Calu3 (cell line): ENCODE measurements at regions not wholly inside any gene's neighbourhood (a gene's known extent, or its start where the extent isn't known, plus 50 kb on each side); places are given as distances from the start of the nearest gene placed in this dataset.
"Not testable (repeated sequence)": the region's sequence is repeated elsewhere in the genome, so short reads cannot be mapped to it uniquely, and the experiment has no call there.

Source experiments
- BruUV-seq: library from RNA; stranded (reverse); fragments of 400-500 nt; replicated peaks from 2 replicates; lab custom pipeline; 2021; lab: Mats Ljungman, UMichigan
- CTCF ChIA-PET: fragments of 300-600 bp; sonication (Branson Sonifier 250); formaldehyde crosslinking; loops from one replicate; lab custom pipeline; 2022; ENCODE audit warnings: antibody characterized with exemption; lab: Charles Lee
- DNase-seq: peaks from one replicate; pipeline ENCODE4 v3.0.0; 2022
- H3K27ac Mint-ChIP-seq: one replicate; pipeline ENCODE4 v1.8.0; 2022; ENCODE audit warnings: mixed read lengths; ENCODE audit not compliant: unreplicated experiment
- H3K27me3 Mint-ChIP-seq: one replicate; pipeline ENCODE4 v1.8.0; 2022; ENCODE audit warnings: mixed read lengths; ENCODE audit not compliant: unreplicated experiment
- H3K36me3 Mint-ChIP-seq: one replicate; pipeline ENCODE4 v1.8.0; 2022; ENCODE audit warnings: mild to moderate bottlenecking, moderate library complexity, mixed read lengths; ENCODE audit not compliant: insufficient read depth, unreplicated experiment
- H3K4me1 Mint-ChIP-seq: one replicate; pipeline ENCODE4 v1.8.0; 2022; ENCODE audit warnings: mild to moderate bottlenecking, low read depth, mixed read lengths; ENCODE audit not compliant: unreplicated experiment
- H3K4me3 Mint-ChIP-seq: one replicate; pipeline ENCODE4 v1.8.0; 2022; ENCODE audit warnings: mild to moderate bottlenecking, low read depth, moderate library complexity, mixed read lengths; ENCODE audit not compliant: unreplicated experiment
- H3K9me3 Mint-ChIP-seq: one replicate; pipeline ENCODE4 v1.8.0; 2022; ENCODE audit warnings: low read depth, mixed read lengths; ENCODE audit not compliant: unreplicated experiment
- intact Hi-C: fragments of 100-400 bp; cut with micrococcal nuclease; formaldehyde crosslinking; loops from one replicate; pipeline ENCODE4 v1.10.0; 2022; ENCODE audit not compliant: unreplicated experiment
- TF ChIP-seq, protein P1 (sequence below): fragments of 200-600 bp; IDR thresholded peaks from one replicate; pipeline ENCODE4 v1.8.0; 2022; ENCODE audit warnings: antibody characterized with exemption; ENCODE audit not compliant: unreplicated experiment

GRCh38 chr17:72191921-72192799 is 71.3 kb downstream of the SOX9 start:
- DNase-seq, result no peak
- TF ChIP-seq, protein P1, sequence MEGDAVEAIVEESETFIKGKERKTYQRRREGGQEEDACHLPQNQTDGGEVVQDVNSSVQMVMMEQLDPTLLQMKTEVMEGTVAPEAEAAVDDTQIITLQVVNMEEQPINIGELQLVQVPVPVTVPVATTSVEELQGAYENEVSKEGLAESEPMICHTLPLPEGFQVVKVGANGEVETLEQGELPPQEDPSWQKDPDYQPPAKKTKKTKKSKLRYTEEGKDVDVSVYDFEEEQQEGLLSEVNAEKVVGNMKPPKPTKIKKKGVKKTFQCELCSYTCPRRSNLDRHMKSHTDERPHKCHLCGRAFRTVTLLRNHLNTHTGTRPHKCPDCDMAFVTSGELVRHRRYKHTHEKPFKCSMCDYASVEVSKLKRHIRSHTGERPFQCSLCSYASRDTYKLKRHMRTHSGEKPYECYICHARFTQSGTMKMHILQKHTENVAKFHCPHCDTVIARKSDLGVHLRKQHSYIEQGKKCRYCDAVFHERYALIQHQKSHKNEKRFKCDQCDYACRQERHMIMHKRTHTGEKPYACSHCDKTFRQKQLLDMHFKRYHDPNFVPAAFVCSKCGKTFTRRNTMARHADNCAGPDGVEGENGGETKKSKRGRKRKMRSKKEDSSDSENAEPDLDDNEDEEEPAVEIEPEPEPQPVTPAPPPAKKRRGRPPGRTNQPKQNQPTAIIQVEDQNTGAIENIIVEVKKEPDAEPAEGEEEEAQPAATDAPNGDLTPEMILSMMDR, result no peak
- Mint-ChIP-seq H3K36me3 (no peaks in the 10 kb centered on the region), H3K27me3 (no peaks in the 10 kb centered on the region), H3K9me3 (peaks cover 6% of the 10 kb centered on the region), H3K4me3 (no peak overlapping the region), H3K27ac (no peak overlapping the region), H3K4me1 (no peaks in the 10 kb centered on the region)
- CTCF ChIA-PET, result no interaction called here
- BruUV-seq, result no TSS peak
- intact Hi-C loops, result no loop called here

- Mint-ChIP-seq H3K27me3 (no peaks in the 10 kb centered on the region), H3K27ac (no peak overlapping the region), H3K36me3 (no peaks in the 10 kb centered on the region), H3K9me3 (peaks cover 6% of the 10 kb centered on the region), H3K4me3 (no peak overlapping the region), H3K4me1 (no peaks in the 10 kb centered on the region)
- BruUV-seq, result no TSS peak
- intact Hi-C loops, result no loop called here
- CTCF ChIA-PET, result no interaction called here
- TF ChIP-seq, protein P1, result no peak
- no peak for DNase-seq
Observed at GRCh38 chr17:72192800-72193192, 72.0 kb downstream of the SOX9 start.

DNA sequence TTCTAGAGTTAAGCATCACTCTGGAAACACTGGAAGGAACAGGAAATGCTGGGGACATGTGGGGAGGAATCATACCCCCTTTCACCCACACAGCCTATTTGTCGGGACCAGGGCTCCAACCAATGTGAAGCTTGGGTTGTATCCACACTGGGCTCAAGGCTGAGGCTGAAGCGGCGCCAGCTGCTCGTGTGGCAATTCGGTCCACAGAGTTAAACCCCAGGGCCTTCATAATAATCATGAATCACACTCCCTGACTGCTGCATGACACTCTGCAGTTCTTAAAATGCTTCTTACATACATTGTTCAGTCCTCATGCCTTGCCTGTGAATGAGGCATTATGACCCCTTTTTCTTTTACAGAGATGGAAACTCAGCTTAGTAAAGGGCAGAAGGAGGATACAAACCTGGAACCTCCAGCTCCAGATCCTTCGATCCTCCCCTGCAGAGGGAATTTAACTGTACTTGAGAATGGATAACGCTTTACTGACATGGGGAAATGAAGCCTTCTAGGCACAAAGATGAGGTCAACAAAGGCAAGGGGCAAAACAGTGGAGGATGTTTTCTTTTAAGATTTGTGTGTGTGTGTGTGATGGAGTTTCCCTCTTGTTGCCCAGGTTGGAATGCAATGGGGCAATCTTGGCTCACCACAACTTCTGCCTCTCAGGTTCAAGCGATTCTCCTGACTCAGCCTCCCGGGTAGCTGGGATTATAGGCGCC is 72.7 kb downstream of the SOX9 start:
- H3K27me3 Mint-ChIP-seq, result no peaks in the 10 kb centered on the region
- no peaks in the 10 kb centered on the region for H3K4me1 Mint-ChIP-seq
- H3K36me3 Mint-ChIP-seq, result no peaks in the 10 kb centered on the region
- peaks cover 6% of the 10 kb centered on the region for H3K9me3 Mint-ChIP-seq
- CTCF ChIA-PET, result interaction anchor here (0.6 kb wide), 1 partner anchor 12 kb away, joined by 3 read pairs; no protein-coding TSS in a partner anchor
- H3K4me3 Mint-ChIP-seq, result no peak overlapping the region
- intact Hi-C loops, result no loop called here
- TF ChIP-seq, protein P1, result no peak
- no peak overlapping the region for H3K27ac Mint-ChIP-seq
- BruUV-seq, result no TSS peak
- DNase-seq, result no peak

- CTCF ChIA-PET, result interaction anchor here (0.6 kb wide), 1 partner anchor 13 kb away, joined by 3 read pairs; no protein-coding TSS in a partner anchor
- H3K9me3 Mint-ChIP-seq, H3K27ac Mint-ChIP-seq, H3K27me3 Mint-ChIP-seq, intact Hi-C loops, H3K4me1 Mint-ChIP-seq, DNase-seq, H3K4me3 Mint-ChIP-seq, H3K36me3 Mint-ChIP-seq, BruUV-seq: not testable (repeated sequence)
Observed at GRCh38 chr17:72194107-72194440, 73.3 kb downstream of the SOX9 start.
